BE2C (cell line): ENCODE measurements at regions not wholly inside any gene's neighbourhood (a gene's known extent, or its start where the extent isn't known, plus 50 kb on each side); places are given as distances from the start of the nearest gene placed in this dataset.

ENCODE experiments used
- DNase-seq: peaks from one replicate; pipeline ENCODE4 v3.0.0-alpha.2; 2020
- H3K27me3 ChIP-seq: fragments of 250-450 bp; sonication (Bioruptor Pico); 2 replicates; pipeline ENCODE4 v1.5.1; 2020; ENCODE audit warnings: mild to moderate bottlenecking
- H3K36me3 ChIP-seq: fragments of 250-450 bp; sonication (Bioruptor Pico); 2 replicates; pipeline ENCODE4 v1.5.1; 2020; ENCODE audit warnings: mild to moderate bottlenecking
- H3K4me1 ChIP-seq: fragments of 250-450 bp; sonication (Bioruptor Pico); 2 replicates; pipeline ENCODE4 v1.5.1; 2020
- H3K4me3 ChIP-seq: 2 replicates; pipeline ENCODE4 v1.5.1; 2011; ENCODE audit warnings: low read depth, low read length
- H3K9me3 ChIP-seq: fragments of 250-450 bp; sonication (Bioruptor Pico); 2 replicates; pipeline ENCODE4 v1.5.1; 2020
- TF ChIP-seq, protein P1 (sequence below): IDR thresholded peaks from 2 replicates; pipeline ENCODE4 v1.5.1; 2012; ENCODE audit warnings: mild to moderate bottlenecking, low read depth, low read length

DNA sequence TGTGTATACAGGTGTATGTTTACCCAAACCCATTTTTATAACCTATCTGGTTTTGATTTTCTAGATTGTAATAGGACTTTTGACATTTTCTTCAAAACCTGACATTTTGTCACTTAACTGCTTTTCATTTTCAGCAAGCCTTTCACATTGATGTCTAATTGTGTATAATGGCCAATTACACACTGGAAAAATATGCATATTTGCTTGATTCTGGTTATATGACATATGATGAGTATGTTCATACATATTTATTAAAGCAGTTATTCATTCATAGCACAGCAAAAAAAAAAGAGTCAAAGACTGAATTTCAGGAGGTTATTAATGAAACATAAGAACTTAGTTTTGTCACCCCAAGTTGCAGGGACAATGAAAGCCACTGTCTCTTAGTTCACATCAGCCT, 307.7 kb upstream of the TNP1 start:
- no peaks in the 10 kb centered on the region for H3K27me3 ChIP-seq
- no peak for DNase-seq
- TF ChIP-seq, protein P1, sequence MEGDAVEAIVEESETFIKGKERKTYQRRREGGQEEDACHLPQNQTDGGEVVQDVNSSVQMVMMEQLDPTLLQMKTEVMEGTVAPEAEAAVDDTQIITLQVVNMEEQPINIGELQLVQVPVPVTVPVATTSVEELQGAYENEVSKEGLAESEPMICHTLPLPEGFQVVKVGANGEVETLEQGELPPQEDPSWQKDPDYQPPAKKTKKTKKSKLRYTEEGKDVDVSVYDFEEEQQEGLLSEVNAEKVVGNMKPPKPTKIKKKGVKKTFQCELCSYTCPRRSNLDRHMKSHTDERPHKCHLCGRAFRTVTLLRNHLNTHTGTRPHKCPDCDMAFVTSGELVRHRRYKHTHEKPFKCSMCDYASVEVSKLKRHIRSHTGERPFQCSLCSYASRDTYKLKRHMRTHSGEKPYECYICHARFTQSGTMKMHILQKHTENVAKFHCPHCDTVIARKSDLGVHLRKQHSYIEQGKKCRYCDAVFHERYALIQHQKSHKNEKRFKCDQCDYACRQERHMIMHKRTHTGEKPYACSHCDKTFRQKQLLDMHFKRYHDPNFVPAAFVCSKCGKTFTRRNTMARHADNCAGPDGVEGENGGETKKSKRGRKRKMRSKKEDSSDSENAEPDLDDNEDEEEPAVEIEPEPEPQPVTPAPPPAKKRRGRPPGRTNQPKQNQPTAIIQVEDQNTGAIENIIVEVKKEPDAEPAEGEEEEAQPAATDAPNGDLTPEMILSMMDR = no peak
- H3K4me1 ChIP-seq = peaks cover 5% of the 10 kb centered on the region
- H3K9me3 ChIP-seq = no peaks in the 10 kb centered on the region
- no peak overlapping the region for H3K4me3 ChIP-seq
- H3K36me3 ChIP-seq = no peaks in the 10 kb centered on the region

DNA sequence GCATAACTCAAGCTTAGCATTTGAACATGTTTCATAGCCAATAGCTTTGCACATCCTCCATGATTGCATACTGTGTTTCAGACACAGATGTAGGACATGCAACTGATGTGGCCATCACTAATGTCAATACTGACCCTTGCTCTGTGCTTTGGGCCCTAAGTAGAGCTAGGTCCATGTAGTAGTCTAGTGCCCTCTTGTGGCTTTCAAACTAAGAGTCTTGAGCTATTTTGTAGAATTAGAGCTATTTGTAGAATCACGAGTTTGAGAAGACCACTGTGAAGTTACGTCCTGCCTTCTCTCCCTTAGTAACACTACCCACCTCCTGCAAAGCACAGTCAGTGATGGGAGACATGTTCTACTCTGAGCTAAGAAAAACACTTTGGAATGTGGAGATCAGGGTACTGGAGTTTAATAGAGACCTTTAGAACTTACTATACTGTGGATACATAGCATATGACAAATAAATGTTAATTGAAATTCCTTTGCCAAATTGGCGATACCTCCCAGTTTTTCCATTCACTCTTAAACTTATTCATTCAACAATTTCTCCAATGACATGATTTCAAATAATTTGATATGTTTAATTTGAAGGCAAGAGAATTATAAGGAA, 306.5 kb upstream of the TNP1 start:
- no peaks in the 10 kb centered on the region for H3K36me3 ChIP-seq
- no peaks in the 10 kb centered on the region for H3K27me3 ChIP-seq
- H3K4me1 ChIP-seq = peaks cover 5% of the 10 kb centered on the region
- TF ChIP-seq, protein P1 = peak; percentile 79
- no peak overlapping the region for H3K4me3 ChIP-seq
- no peaks in the 10 kb centered on the region for H3K9me3 ChIP-seq
- DNase-seq = peak; percentile 21

DNA sequence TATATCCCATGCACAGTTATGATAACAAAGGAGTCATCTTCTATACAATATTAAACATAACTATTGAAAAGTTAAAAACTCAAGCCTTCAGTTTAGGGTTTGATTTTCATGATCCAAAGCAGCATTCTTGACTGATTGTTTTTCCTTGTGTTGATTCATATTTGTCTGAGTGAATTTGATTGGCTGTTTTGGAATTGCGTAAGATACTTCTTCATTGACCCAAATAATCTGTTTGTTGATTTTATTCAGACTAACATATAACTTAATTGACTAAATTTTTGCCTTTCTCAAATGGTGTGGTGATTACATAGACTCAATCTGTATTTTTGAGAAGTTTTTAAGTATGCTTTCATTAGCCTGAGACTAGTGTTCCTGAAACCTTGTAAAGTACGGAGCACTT, 305.7 kb upstream of the TNP1 start:
- no peak for DNase-seq
- TF ChIP-seq, protein P1 = no peak
- H3K4me1 ChIP-seq = peaks cover 5% of the 10 kb centered on the region
- no peaks in the 10 kb centered on the region for H3K27me3 ChIP-seq
- H3K9me3 ChIP-seq = no peaks in the 10 kb centered on the region
- no peaks in the 10 kb centered on the region for H3K36me3 ChIP-seq
- no peak overlapping the region for H3K4me3 ChIP-seq

- Histone ChIP-seq H3K9me3 (no peaks in the 10 kb centered on the region), H3K36me3 (no peaks in the 10 kb centered on the region), H3K27me3 (no peaks in the 10 kb centered on the region), H3K4me3 (no peak overlapping the region), H3K4me1 (peaks cover 5% of the 10 kb centered on the region)
- TF ChIP-seq, protein P1 = no peak
- no peak for DNase-seq
Measured at GRCh38 chr2:217163987-217164386, 304.1 kb upstream of the TNP1 start.

DNA sequence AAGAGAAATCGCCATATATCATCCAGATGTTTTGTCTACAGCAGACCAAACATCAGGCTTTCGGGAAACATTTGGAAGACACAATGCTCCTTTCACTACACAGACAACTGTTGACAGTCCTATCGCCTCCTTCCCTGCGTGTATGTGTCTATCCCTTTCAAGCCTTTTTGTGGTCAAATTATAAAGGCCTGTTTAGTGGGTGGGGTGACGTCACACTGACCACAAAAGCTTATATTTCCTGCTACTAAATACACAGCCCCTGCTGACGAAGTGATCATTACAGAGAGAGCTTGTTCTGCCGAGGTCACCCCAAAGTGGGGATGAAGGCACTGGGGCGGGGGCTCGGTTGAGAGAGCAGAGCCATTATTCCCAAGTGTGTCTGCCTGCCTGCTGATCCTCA, 302.7 kb upstream of the TNP1 start:
- DNase-seq = no peak
- H3K4me1 ChIP-seq = peaks cover 5% of the 10 kb centered on the region
- H3K27me3 ChIP-seq = no peaks in the 10 kb centered on the region
- no peaks in the 10 kb centered on the region for H3K9me3 ChIP-seq
- H3K4me3 ChIP-seq = no peak overlapping the region
- TF ChIP-seq, protein P1 = no peak
- H3K36me3 ChIP-seq = no peaks in the 10 kb centered on the region

- no peaks in the 10 kb centered on the region for H3K36me3 ChIP-seq
- H3K4me1 ChIP-seq = peaks cover 1% of the 10 kb centered on the region
- DNase-seq = no peak
- TF ChIP-seq, protein P1 = no peak
- no peaks in the 10 kb centered on the region for H3K9me3 ChIP-seq
- no peak overlapping the region for H3K4me3 ChIP-seq
- H3K27me3 ChIP-seq = no peaks in the 10 kb centered on the region
Measured at GRCh38 chr2:217160978-217161973, 301.4 kb upstream of the TNP1 start.
